ENCODE measurements at regions not wholly inside any gene's neighbourhood (a gene's known extent, or its start where the extent isn't known, plus 50 kb on each side); places are given as distances from the start of the nearest gene placed in this dataset.
A peak's percentile ranks its signal among the peaks of the same experiment; 100 is the strongest.

GRCh38 chr11:82004537-82005213, 729.0 kb downstream of the FAM181B start:
- peaks cover 0 to 19% (median 3%) of the 10 kb centered on the region in 11 experiments; a peak in 6 of 22 replicates for H3K9me3 ChIP-seq (replicated peaks in 1 of 11)
- H3K27me3 ChIP-seq = no peaks in the 10 kb centered on the region
- H3K4me3 ChIP-seq = no peak overlapping the region
- peak overlapping the region in 2 of 11 experiments; percentile 3 to 26; a peak in 1 of 22 replicates for H3K27ac ChIP-seq
- H3K36me3 ChIP-seq = no peaks in the 10 kb centered on the region
- H4K20me1 ChIP-seq = no peaks in the 10 kb centered on the region
- peak overlapping the region in 2 of 11 experiments; percentile 19 to 30; a peak in 3 of 22 replicates for H3K4me2 ChIP-seq
- H3K4me1 ChIP-seq = peaks cover 0 to 12% (median 0%) of the 10 kb centered on the region in 10 experiments; a peak in 2 of 20 replicates
- no peak overlapping the region for H3K9ac ChIP-seq
- no peak for TF ChIP-seq Cebpa-rat (IDR thresholded peaks at IDR 0.05)

DNA sequence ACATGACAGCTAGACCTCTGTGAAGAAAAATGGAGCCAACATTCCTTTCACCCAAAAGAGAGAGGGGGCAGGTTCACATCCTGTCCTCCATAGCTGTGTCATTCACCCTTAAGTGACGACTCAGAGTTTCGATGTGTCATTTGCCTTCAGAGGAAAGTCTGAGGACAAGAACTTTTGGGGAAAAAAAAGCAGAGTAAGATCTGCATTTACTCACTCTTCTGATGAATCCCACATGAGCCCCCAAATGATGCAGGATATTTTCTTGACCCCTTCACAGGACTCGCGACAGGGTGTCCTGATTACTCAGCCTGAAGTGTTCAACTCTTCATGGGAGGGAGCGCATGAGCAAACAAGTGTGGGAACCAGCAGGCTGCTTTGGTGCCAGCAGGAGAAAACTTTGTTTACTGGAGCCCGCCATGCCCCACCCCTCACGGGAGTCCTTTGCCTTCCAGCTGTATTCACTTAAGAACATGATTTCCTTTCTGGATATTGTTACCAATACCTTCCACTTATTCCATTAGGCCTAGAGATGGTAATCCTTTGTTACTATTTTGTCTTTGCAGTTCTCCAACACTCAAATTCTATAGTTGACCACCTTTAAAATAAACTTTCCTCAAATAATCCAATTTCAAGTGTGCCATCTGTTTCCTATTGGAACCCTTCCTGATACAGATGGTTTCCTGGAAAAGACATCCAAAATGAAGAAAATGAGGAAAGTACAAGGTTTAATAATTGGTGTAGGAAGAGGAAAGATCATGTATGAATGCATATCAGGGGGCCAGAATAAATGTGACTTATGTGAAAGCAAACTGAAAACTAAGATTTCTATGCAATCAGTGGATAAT, 729.8 kb downstream of the FAM181B start:
- Histone ChIP-seq H3K27ac (peak overlapping the region in 2 of 11 experiments; percentile 3 to 26; a peak in 2 of 22 replicates), H3K9me3 (replicated peaks in 1 of 11) (peaks cover 0 to 19% (median 3%) of the 10 kb centered on the region in 11 experiments; a peak in 6 of 22 replicates), H3K9ac (no peak overlapping the region), H4K20me1 (no peaks in the 10 kb centered on the region), H3K4me1 (peaks cover 0 to 12% (median 0%) of the 10 kb centered on the region in 10 experiments; a peak in 2 of 20 replicates), H3K27me3 (no peaks in the 10 kb centered on the region), H3K4me3 (no peak overlapping the region), H3K4me2 (peak overlapping the region in 3 of 11 experiments; percentile 1 to 30 (median 19); a peak in 3 of 22 replicates), H3K36me3 (no peaks in the 10 kb centered on the region)
- TF ChIP-seq Cebpa-rat (IDR thresholded peaks at IDR 0.05) = no peak

DNA sequence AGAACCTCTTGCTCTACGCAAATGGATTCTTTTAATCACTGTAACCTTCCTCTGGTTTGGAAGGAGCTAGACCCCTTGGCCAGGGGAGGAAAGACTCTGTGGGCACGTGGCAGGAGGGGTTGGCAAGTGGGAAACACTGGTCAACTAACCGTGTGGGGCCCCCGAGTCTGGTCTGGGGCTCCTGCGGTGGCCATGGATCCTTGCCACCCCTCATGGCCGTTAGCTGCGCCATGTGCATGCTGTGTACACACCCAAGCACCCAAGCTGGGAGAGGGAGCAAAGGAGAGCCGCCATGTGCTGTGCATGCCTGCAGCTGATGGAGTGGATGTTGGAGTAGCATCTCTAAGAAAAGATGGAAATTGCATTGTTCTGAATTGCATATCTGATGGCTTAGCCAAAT, 730.6 kb downstream of the FAM181B start:
- Histone ChIP-seq H3K27me3 (no peaks in the 10 kb centered on the region), H3K9ac (no peak overlapping the region), H3K4me2 (no peak overlapping the region), H3K36me3 (no peaks in the 10 kb centered on the region), H3K9me3 (replicated peaks in 1 of 11) (peaks cover 0 to 19% (median 3%) of the 10 kb centered on the region in 11 experiments; a peak in 6 of 22 replicates), H3K4me3 (no peak overlapping the region), H3K4me1 (peaks cover 0 to 12% (median 0%) of the 10 kb centered on the region in 10 experiments; a peak in 2 of 20 replicates), H4K20me1 (no peaks in the 10 kb centered on the region), H3K27ac (no peak overlapping the region)
- TF ChIP-seq Cebpa-rat (IDR thresholded peaks at IDR 0.05) = no peak

DNA sequence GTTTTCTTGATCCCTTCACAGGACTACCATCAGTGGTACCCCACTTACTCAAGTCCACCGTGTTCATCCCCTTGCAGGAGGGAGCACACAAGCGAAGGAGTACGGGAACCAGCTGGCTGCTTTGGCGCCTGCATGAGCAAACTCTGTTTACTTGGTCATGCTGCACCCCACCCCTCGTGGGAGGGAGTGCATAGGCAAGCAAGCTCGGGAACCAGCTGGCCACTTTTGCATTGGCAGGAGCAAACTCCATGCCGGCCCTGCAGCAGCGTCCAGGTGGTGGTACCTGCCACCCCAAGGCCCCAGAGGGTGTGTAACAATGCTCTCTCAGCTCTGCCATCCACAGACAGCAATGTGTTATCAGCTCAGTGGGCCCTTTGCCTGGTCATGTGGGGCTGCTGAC, 737.8 kb downstream of the FAM181B start:
- Histone ChIP-seq H4K20me1 (no peaks in the 10 kb centered on the region), H3K4me1 (no peaks in the 10 kb centered on the region), H3K4me2 (no peak overlapping the region), H3K9me3 (replicated peaks in 1 of 11) (peaks cover 3 to 9% (median 4%) of the 10 kb centered on the region in 11 experiments; a peak in 14 of 22 replicates), H3K27me3 (no peaks in the 10 kb centered on the region), H3K36me3 (no peaks in the 10 kb centered on the region), H3K27ac (no peak overlapping the region), H3K4me3 (no peak overlapping the region), H3K9ac (no peak overlapping the region)
- TF ChIP-seq Cebpa-rat (IDR thresholded peaks at IDR 0.05) = no peak

DNA sequence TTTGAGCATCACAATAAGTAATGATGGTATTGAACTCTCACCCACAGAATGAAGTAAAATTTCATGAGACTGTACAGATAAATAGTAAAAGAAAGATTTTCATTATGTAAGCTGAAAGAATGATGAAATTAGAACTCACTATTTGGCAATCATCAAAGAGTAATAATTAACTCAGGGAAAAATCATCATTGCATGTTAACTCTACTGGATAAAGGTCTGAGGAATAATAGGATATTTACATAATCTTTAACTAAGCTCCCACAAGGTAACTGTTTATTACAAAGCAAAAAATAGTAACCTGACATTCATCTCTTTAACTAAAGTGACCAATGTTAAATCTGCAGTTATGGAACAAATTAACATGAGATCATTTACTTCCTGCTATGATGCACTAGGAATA, 739.9 kb downstream of the FAM181B start:
- no peak overlapping the region for H3K4me3 ChIP-seq
- no peaks in the 10 kb centered on the region for H3K36me3 ChIP-seq
- no peaks in the 10 kb centered on the region for H4K20me1 ChIP-seq
- TF ChIP-seq Cebpa-rat (IDR thresholded peaks at IDR 0.05) = no peak
- no peak overlapping the region for H3K9ac ChIP-seq
- peaks cover 4 to 15% (median 13%) of the 10 kb centered on the region in 11 experiments; a peak in 15 of 22 replicates for H3K9me3 ChIP-seq (replicated peaks in 1 of 11)
- H3K4me2 ChIP-seq = no peak overlapping the region
- H3K4me1 ChIP-seq = no peaks in the 10 kb centered on the region
- no peaks in the 10 kb centered on the region for H3K27me3 ChIP-seq
- no peak overlapping the region for H3K27ac ChIP-seq

GRCh38 chr11:81990659-81991443, 742.8 kb downstream of the FAM181B start:
- Histone ChIP-seq H3K4me3 (no peak overlapping the region), H3K27me3 (no peaks in the 10 kb centered on the region), H3K27ac (no peak overlapping the region), H3K4me1 (no peaks in the 10 kb centered on the region), H3K9me3 (replicated peaks in 1 of 11) (peaks cover 13 to 29% (median 22%) of the 10 kb centered on the region in 11 experiments; a peak in 21 of 22 replicates), H3K4me2 (no peak overlapping the region), H4K20me1 (no peaks in the 10 kb centered on the region), H3K36me3 (no peaks in the 10 kb centered on the region), H3K9ac (no peak overlapping the region)
- TF ChIP-seq Cebpa-rat (IDR thresholded peaks at IDR 0.05) = no peak

DNA sequence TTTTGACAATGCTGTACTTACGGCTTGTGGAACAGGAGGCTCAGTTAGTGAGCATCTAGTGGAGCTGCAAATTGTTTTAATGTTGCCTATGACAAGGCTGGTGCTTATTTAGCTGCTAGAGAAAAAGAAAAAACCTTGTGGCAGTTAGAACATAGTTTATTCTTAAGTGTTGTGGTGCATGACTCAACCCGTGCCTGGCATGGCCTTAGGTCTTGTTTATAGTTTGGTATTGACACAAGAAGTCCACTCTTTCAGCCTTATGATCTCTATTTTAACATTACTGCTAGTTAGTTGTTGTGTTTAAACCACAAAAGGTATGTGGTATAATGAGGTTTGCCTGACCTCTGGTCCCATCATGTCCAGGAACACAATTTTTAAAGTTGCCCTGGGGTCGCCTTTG, 744.6 kb downstream of the FAM181B start:
- no peaks in the 10 kb centered on the region for H4K20me1 ChIP-seq
- H3K4me1 ChIP-seq = no peaks in the 10 kb centered on the region
- H3K36me3 ChIP-seq = no peaks in the 10 kb centered on the region
- no peak overlapping the region for H3K4me2 ChIP-seq
- H3K4me3 ChIP-seq = no peak overlapping the region
- peaks cover 13 to 37% (median 33%) of the 10 kb centered on the region in 11 experiments; a peak in 21 of 22 replicates for H3K9me3 ChIP-seq (replicated peaks in 1 of 11)
- H3K27ac ChIP-seq = no peak overlapping the region
- TF ChIP-seq Cebpa-rat (IDR thresholded peaks at IDR 0.05) = no peak
- H3K9ac ChIP-seq = no peak overlapping the region
- H3K27me3 ChIP-seq = no peaks in the 10 kb centered on the region

DNA sequence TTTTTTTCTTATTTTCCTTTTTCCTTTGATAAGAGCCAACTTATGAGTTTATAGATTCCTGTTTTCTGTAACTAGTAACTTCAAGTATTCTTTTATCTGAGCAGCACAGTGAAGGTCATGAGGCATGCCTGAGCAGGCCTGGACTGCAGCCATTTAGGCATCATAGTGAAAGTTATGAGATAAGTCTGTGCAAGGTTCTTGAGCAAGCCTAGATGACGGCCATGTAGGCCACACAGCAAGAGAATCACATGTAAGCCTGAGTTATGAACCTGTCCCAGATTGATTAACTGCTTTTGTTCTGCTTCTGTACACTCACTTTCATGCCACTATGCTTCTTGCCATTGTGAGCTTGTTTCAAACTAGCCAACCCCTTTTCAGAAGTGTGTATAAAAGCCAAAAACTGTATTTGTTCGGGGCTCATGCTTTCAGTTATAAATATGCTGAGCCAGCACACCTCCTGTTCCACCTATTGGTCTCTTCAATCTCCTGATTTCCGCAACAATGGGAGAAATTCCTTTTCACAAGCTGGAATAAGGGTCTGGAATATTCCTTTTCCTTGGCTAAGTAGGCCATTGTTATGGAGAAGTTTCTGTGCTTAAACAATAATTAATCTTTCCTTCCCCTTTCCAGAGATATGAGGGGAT, 745.7 kb downstream of the FAM181B start:
- no peak for TF ChIP-seq Cebpa-rat (IDR thresholded peaks at IDR 0.05)
- no peak overlapping the region for H3K27ac ChIP-seq
- H3K4me2 ChIP-seq = no peak overlapping the region
- H3K9ac ChIP-seq = no peak overlapping the region
- no peaks in the 10 kb centered on the region for H3K27me3 ChIP-seq
- no peaks in the 10 kb centered on the region for H3K36me3 ChIP-seq
- H4K20me1 ChIP-seq = no peaks in the 10 kb centered on the region
- no peak overlapping the region for H3K4me3 ChIP-seq
- H3K9me3 ChIP-seq (replicated peaks in 1 of 11) = peaks cover 13 to 37% (median 33%) of the 10 kb centered on the region in 11 experiments; a peak in 21 of 22 replicates
- no peaks in the 10 kb centered on the region for H3K4me1 ChIP-seq

Measured in BLaER1 treated with 17β-estradiol and CSF1 and Interleukin-3, amounts not matched to agents 10 nM and 100 nM (cell line).